ENCODE measurements at regions not wholly inside any gene's neighbourhood (a gene's known extent, or its start where the extent isn't known, plus 50 kb on each side); places are given as distances from the start of the nearest gene placed in this dataset.

DNA sequence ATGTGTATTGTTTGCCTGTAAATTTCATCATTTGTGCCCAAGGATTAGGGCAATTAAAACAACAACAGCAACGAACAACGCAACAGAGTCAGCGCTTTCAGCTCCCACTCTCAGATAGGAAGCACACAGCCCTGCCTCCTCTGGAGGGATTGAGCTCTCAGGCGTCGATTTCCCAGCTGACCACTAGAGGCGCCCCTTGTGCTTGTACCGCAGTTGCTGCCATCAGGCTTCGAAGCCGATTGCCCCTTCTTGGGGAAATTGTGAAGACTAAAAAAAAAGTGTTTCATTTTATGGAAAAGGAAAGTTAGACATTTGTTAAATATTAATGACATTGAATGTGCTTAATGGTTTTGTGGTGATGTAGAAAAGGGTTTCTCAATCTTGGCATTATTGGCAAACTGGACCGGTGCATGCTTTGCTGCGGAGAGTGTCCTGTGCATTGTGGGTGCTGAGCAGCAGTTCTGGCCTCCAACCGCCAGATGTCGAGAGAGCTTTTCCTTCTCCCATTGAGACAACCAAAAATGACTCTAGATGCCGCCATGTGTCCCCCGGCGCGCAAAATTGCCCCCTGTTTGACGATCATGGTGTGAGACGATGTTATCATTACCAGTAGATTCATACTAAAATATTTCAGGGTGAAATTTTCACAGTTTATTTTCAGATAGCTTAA is 650.4 kb upstream of the RBFOX1 start:
- DNase-seq: no peak
- Mint-ChIP-seq H3K9me3 (peaks cover 0 to 7% (median 3%) of the 10 kb centered on the region in 8 donors), H3K4me1 (no peaks in the 10 kb centered on the region), H3K36me3 (no peaks in the 10 kb centered on the region), H3K27me3 (no peaks in the 10 kb centered on the region), H3K4me3 (no peak overlapping the region), H3K27ac (no peak overlapping the region)
- POLR2A ChIA-PET (ENCODE audit: partially characterized antibody): no interaction called here
- no peaks in the 10 kb centered on the region for H3K9me3 ChIP-seq (ENCODE audit: control insufficient read depth in 1 of 2, low read length in 2 of 2)
- no peak overlapping the region for H3K4me3 ChIP-seq (ENCODE audit: low read length in 2 of 2)
- no peaks in the 10 kb centered on the region for H3K36me3 ChIP-seq (ENCODE audit: insufficient read depth, low read length)
- intact Hi-C loops (cut with micrococcal nuclease): no loop called here
- no peak overlapping the region for H3K27ac ChIP-seq (ENCODE audit: low read depth, low read length)
- H3K4me1 ChIP-seq (ENCODE audit: insufficient read depth, low read length): no peaks in the 10 kb centered on the region
- CTCF ChIA-PET (ENCODE audit: partially characterized antibody): no interaction called here
- no peaks in the 10 kb centered on the region for H3K27me3 ChIP-seq (ENCODE audit: insufficient read depth, low read length)

DNA sequence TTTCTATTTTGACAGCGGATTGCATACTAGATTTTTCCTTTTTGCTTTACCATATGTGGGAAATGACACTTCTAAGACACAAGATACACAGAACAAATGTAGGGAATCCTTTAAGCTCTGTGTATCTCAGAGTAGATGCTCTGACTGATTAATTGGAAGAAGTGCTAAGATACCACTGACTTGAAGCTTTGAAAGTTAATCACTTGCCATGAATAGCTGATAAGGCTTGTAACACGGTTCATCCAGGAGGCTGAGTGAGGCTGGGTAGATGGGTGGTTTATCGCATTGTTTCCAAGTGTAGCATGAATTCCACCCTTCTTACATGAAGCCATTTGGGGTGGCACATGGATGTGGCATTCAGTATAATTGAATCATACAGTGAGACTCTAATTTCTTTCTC is 654.1 kb upstream of the RBFOX1 start:
- Mint-ChIP-seq H3K4me3 (no peak overlapping the region), H3K9me3 (peaks cover 0 to 10% (median 5%) of the 10 kb centered on the region in 8 donors), H3K27me3 (no peaks in the 10 kb centered on the region), H3K4me1 (no peaks in the 10 kb centered on the region), H3K36me3 (no peaks in the 10 kb centered on the region), H3K27ac (no peak overlapping the region)
- no peaks in the 10 kb centered on the region for H3K4me1 ChIP-seq (ENCODE audit: insufficient read depth, low read length)
- no peak overlapping the region for H3K4me3 ChIP-seq (ENCODE audit: low read length in 2 of 2)
- DNase-seq: no peak
- H3K27me3 ChIP-seq (ENCODE audit: insufficient read depth, low read length): no peaks in the 10 kb centered on the region
- ChIA-PET CTCF (ENCODE audit: partially characterized antibody) (no interaction called here), POLR2A (ENCODE audit: partially characterized antibody) (no interaction called here)
- H3K27ac ChIP-seq (ENCODE audit: low read depth, low read length): no peak overlapping the region
- intact Hi-C loops (cut with micrococcal nuclease): no loop called here
- H3K9me3 ChIP-seq (ENCODE audit: control insufficient read depth in 1 of 2, low read length in 2 of 2): no peaks in the 10 kb centered on the region
- H3K36me3 ChIP-seq (ENCODE audit: insufficient read depth, low read length): no peaks in the 10 kb centered on the region

GRCh38 chr16:6674071-6674470 is 658.6 kb upstream of the RBFOX1 start:
- no peaks in the 10 kb centered on the region for H3K4me1 ChIP-seq (ENCODE audit: insufficient read depth, low read length)
- H3K36me3 ChIP-seq (ENCODE audit: insufficient read depth, low read length): no peaks in the 10 kb centered on the region
- H3K27ac ChIP-seq (ENCODE audit: low read depth, low read length): no peak overlapping the region
- no peaks in the 10 kb centered on the region for H3K9me3 ChIP-seq (ENCODE audit: control insufficient read depth in 1 of 2, low read length in 2 of 2)
- ChIA-PET CTCF (ENCODE audit: partially characterized antibody) (no interaction called here), POLR2A (ENCODE audit: partially characterized antibody) (no interaction called here)
- H3K4me3 ChIP-seq (ENCODE audit: low read length in 2 of 2): no peak overlapping the region
- no peaks in the 10 kb centered on the region for H3K4me1 Mint-ChIP-seq
- DNase-seq: no peak
- peaks cover 0 to 17% (median 8%) of the 10 kb centered on the region in 8 donors for H3K9me3 Mint-ChIP-seq
- H3K27me3 Mint-ChIP-seq: no peaks in the 10 kb centered on the region
- intact Hi-C loops (cut with micrococcal nuclease): no loop called here
- no peak overlapping the region for H3K4me3 Mint-ChIP-seq
- no peak overlapping the region for H3K27ac Mint-ChIP-seq
- no peaks in the 10 kb centered on the region for H3K36me3 Mint-ChIP-seq
- no peaks in the 10 kb centered on the region for H3K27me3 ChIP-seq (ENCODE audit: insufficient read depth, low read length)

GRCh38 chr16:6672507-6672906 is 660.1 kb upstream of the RBFOX1 start:
- Mint-ChIP-seq H3K4me3 (no peak overlapping the region), H3K27me3 (no peaks in the 10 kb centered on the region), H3K27ac (no peak overlapping the region), H3K36me3 (no peaks in the 10 kb centered on the region), H3K9me3 (peaks cover under 1 to 22% (median 8%) of the 10 kb centered on the region in 8 donors), H3K4me1 (no peaks in the 10 kb centered on the region)
- Histone ChIP-seq H3K27me3 (ENCODE audit: insufficient read depth, low read length) (no peaks in the 10 kb centered on the region), H3K4me1 (ENCODE audit: insufficient read depth, low read length) (no peaks in the 10 kb centered on the region), H3K9me3 (ENCODE audit: control insufficient read depth in 1 of 2, low read length in 2 of 2) (no peaks in the 10 kb centered on the region), H3K36me3 (ENCODE audit: insufficient read depth, low read length) (no peaks in the 10 kb centered on the region), H3K4me3 (ENCODE audit: low read length in 2 of 2) (no peak overlapping the region), H3K27ac (ENCODE audit: low read depth, low read length) (no peak overlapping the region)
- DNase-seq: no peak
- ChIA-PET POLR2A (ENCODE audit: partially characterized antibody) (no interaction called here), CTCF (ENCODE audit: partially characterized antibody) (no interaction called here)
- intact Hi-C loops (cut with micrococcal nuclease): no loop called here

GRCh38 chr16:6667393-6667792 is 665.3 kb upstream of the RBFOX1 start:
- Mint-ChIP-seq H3K27me3 (no peaks in the 10 kb centered on the region), H3K4me1 (no peaks in the 10 kb centered on the region), H3K27ac (no peak overlapping the region), H3K36me3 (no peaks in the 10 kb centered on the region), H3K9me3 (peaks cover 0 to 13% (median 3%) of the 10 kb centered on the region in 8 donors), H3K4me3 (no peak overlapping the region)
- Histone ChIP-seq H3K27ac (ENCODE audit: low read depth, low read length) (no peak overlapping the region), H3K36me3 (ENCODE audit: insufficient read depth, low read length) (no peaks in the 10 kb centered on the region), H3K9me3 (ENCODE audit: control insufficient read depth in 1 of 2, low read length in 2 of 2) (no peaks in the 10 kb centered on the region), H3K27me3 (ENCODE audit: insufficient read depth, low read length) (no peaks in the 10 kb centered on the region), H3K4me3 (ENCODE audit: low read length in 2 of 2) (no peak overlapping the region), H3K4me1 (ENCODE audit: insufficient read depth, low read length) (no peaks in the 10 kb centered on the region)
- no peak for DNase-seq
- intact Hi-C loops (cut with micrococcal nuclease): no loop called here
- ChIA-PET POLR2A (ENCODE audit: partially characterized antibody) (no interaction called here), CTCF (ENCODE audit: partially characterized antibody) (no interaction called here)

GRCh38 chr16:6665126-6665525 is 667.5 kb upstream of the RBFOX1 start:
- Histone ChIP-seq H3K36me3 (ENCODE audit: insufficient read depth, low read length) (no peaks in the 10 kb centered on the region), H3K4me1 (ENCODE audit: insufficient read depth, low read length) (no peaks in the 10 kb centered on the region), H3K9me3 (ENCODE audit: control insufficient read depth in 1 of 2, low read length in 2 of 2) (no peaks in the 10 kb centered on the region), H3K27me3 (ENCODE audit: insufficient read depth, low read length) (no peaks in the 10 kb centered on the region), H3K27ac (ENCODE audit: low read depth, low read length) (no peak overlapping the region), H3K4me3 (ENCODE audit: low read length in 2 of 2) (no peak overlapping the region)
- Mint-ChIP-seq H3K4me3 (no peak overlapping the region), H3K36me3 (no peaks in the 10 kb centered on the region), H3K27me3 (no peaks in the 10 kb centered on the region), H3K9me3 (peaks cover 0 to 10% (median 3%) of the 10 kb centered on the region in 8 donors), H3K27ac (no peak overlapping the region), H3K4me1 (no peaks in the 10 kb centered on the region)
- POLR2A ChIA-PET (ENCODE audit: partially characterized antibody): no interaction called here
- CTCF ChIA-PET (ENCODE audit: partially characterized antibody): no interaction called here
- intact Hi-C loops (cut with micrococcal nuclease): no loop called here
- no peak for DNase-seq

DNA sequence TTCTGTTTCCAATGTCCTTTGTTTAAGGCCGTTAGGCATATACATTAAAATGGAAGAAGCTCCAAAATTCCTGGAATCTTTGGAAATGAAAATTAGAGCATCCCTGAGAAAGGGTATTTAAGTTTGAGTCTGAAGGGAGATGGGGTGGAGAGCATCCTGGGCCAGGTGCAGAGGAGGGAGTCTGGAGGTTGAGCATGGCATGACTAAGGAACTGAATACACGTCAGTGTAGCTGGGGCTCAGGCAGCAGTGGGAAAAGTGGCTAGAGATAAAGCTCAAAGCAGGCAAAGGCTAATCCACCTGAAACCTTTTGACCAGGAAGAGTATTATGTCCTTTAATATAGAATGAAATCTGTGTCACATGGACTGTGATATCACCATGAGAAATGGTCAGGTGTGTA is 669.0 kb upstream of the RBFOX1 start:
- H3K36me3 Mint-ChIP-seq: no peaks in the 10 kb centered on the region
- no peak overlapping the region for H3K27ac ChIP-seq (ENCODE audit: low read depth, low read length)
- H3K36me3 ChIP-seq (ENCODE audit: insufficient read depth, low read length): no peaks in the 10 kb centered on the region
- H3K4me3 Mint-ChIP-seq: no peak overlapping the region
- ChIA-PET POLR2A (ENCODE audit: partially characterized antibody) (no interaction called here), CTCF (ENCODE audit: partially characterized antibody) (no interaction called here)
- no peak for DNase-seq
- peaks cover 0 to 12% (median 3%) of the 10 kb centered on the region in 8 donors for H3K9me3 Mint-ChIP-seq
- no peak overlapping the region for H3K4me3 ChIP-seq (ENCODE audit: low read length in 2 of 2)
- no peak overlapping the region for H3K27ac Mint-ChIP-seq
- no peaks in the 10 kb centered on the region for H3K27me3 Mint-ChIP-seq
- no peaks in the 10 kb centered on the region for H3K27me3 ChIP-seq (ENCODE audit: insufficient read depth, low read length)
- H3K4me1 Mint-ChIP-seq: no peaks in the 10 kb centered on the region
- H3K4me1 ChIP-seq (ENCODE audit: insufficient read depth, low read length): no peaks in the 10 kb centered on the region
- H3K9me3 ChIP-seq (ENCODE audit: control insufficient read depth in 1 of 2, low read length in 2 of 2): no peaks in the 10 kb centered on the region
- intact Hi-C loops (cut with micrococcal nuclease): no loop called here

GRCh38 chr16:6656760-6657159 is 675.9 kb upstream of the RBFOX1 start:
- Mint-ChIP-seq H3K4me3 (no peak overlapping the region), H3K9me3 (peaks cover 0 to 6% (median 3%) of the 10 kb centered on the region in 8 donors), H3K27ac (no peak overlapping the region), H3K36me3 (no peaks in the 10 kb centered on the region), H3K4me1 (no peaks in the 10 kb centered on the region), H3K27me3 (no peaks in the 10 kb centered on the region)
- Histone ChIP-seq H3K9me3 (ENCODE audit: control insufficient read depth in 1 of 2, low read length in 2 of 2) (no peaks in the 10 kb centered on the region), H3K4me1 (ENCODE audit: insufficient read depth, low read length) (no peaks in the 10 kb centered on the region), H3K27ac (ENCODE audit: low read depth, low read length) (no peak overlapping the region), H3K27me3 (ENCODE audit: insufficient read depth, low read length) (no peaks in the 10 kb centered on the region), H3K36me3 (ENCODE audit: insufficient read depth, low read length) (no peaks in the 10 kb centered on the region), H3K4me3 (ENCODE audit: low read length in 2 of 2) (no peak overlapping the region)
- ChIA-PET CTCF (ENCODE audit: partially characterized antibody) (interaction anchor here (1.3 kb wide), 1 partner anchor 25 kb away, joined by 3 read pairs; no protein-coding TSS in a partner anchor), POLR2A (ENCODE audit: partially characterized antibody) (no interaction called here)
- no peak for DNase-seq
- intact Hi-C loops (cut with micrococcal nuclease): no loop called here

Data from CD4-positive, alpha-beta memory T cell (primary cell).